ENCODE measurements at regions not wholly inside any gene's neighbourhood (a gene's known extent, or its start where the extent isn't known, plus 50 kb on each side); places are given as distances from the start of the nearest gene placed in this dataset.

DNA sequence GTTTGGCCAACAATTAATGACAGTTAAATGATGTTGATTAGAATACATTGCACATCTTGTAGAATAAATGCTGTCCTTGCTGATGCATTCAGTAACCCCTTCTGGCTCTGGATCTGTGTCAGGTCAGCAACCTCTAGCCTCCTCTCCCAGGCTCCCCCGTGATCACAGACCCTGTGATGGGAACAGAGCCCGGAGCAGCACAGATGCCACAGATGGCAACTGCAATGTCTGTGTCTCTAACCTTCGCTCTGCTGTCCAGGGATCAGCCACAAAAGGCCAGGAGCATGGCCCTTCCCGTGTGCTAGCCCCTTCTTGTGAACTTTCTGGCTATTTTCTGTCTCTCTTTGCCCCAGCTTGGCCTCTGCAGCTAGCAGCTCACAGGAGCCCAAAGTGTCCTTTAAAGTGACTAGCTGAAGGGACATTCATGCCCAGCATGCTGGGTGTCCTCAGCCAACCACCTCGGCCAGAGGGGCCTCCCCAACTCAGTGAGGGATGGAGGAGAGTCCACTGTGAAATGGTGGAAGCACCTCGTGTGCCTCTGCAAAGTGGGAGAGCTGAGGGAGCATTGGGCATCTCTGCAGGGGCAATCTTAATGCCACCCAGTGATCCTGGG is 167.0 kb upstream of the TCERG1L start:
- TF ChIP-seq CTCF (IDR thresholded peaks at IDR 0.05) (no peak), POLR2A (IDR thresholded peaks at IDR 0.05) (no peak)

All from uterus (tissue), 2 donors.